Neural cell (in vitro differentiated cells): ENCODE measurements at regions not wholly inside any gene's neighbourhood (a gene's known extent, or its start where the extent isn't known, plus 50 kb on each side); places are given as distances from the start of the nearest gene placed in this dataset.

Source experiments
- EP300 ChIP-seq: fragments of 450-650 bp; conservative IDR thresholded peaks from 2 replicates; pipeline ENCODE4 v1.6.1; 2014; ENCODE audit warnings: antibody characterized with exemption, mild to moderate bottlenecking, moderate library complexity; ENCODE audit not compliant: poor library complexity, severe bottlenecking
- POLR2AphosphoS5 ChIP-seq: IDR thresholded peaks from 2 replicates; pipeline ENCODE4 v1.6.1; 2012
- RAD21 ChIP-seq: fragments of 450-650 bp; conservative IDR thresholded peaks from 2 replicates; pipeline ENCODE4 v1.6.1; 2014; ENCODE audit warnings: antibody characterized with exemption, mild to moderate bottlenecking, moderate library complexity
- TF ChIP-seq, protein P1 (sequence below): fragments of 450-650 bp; IDR thresholded peaks from 2 replicates; pipeline ENCODE4 v1.5.1; 2014; ENCODE audit warnings: antibody characterized with exemption, mild to moderate bottlenecking, moderate library complexity; ENCODE audit not compliant: poor library complexity, severe bottlenecking

DNA sequence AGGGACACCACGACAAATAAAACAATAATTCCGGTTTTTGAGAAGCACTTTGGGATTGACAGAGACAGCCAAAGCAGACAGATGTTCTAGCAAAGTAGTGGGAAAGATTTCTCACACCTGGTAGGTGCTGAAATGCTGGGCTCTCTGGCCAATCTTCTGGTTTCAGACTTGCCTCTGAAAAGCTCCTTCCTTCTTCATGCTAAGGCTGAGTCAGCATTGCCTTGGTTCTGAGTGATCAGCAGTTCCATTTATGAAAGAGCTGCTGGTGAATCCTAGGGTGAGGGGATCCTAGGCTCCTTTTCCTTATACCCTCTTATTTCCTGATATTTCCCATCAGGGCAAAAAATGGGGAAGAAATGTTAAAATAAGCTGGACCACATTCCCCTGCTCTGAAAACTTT, 268.7 kb upstream of the SALL1 start:
- no peak for TF ChIP-seq RAD21
- TF ChIP-seq, protein P1, sequence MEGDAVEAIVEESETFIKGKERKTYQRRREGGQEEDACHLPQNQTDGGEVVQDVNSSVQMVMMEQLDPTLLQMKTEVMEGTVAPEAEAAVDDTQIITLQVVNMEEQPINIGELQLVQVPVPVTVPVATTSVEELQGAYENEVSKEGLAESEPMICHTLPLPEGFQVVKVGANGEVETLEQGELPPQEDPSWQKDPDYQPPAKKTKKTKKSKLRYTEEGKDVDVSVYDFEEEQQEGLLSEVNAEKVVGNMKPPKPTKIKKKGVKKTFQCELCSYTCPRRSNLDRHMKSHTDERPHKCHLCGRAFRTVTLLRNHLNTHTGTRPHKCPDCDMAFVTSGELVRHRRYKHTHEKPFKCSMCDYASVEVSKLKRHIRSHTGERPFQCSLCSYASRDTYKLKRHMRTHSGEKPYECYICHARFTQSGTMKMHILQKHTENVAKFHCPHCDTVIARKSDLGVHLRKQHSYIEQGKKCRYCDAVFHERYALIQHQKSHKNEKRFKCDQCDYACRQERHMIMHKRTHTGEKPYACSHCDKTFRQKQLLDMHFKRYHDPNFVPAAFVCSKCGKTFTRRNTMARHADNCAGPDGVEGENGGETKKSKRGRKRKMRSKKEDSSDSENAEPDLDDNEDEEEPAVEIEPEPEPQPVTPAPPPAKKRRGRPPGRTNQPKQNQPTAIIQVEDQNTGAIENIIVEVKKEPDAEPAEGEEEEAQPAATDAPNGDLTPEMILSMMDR, result no peak
- no peak for TF ChIP-seq POLR2AphosphoS5
- TF ChIP-seq EP300, result no peak
